OCI-LY7 (cell line): ENCODE measurements at regions not wholly inside any gene's neighbourhood (a gene's known extent, or its start where the extent isn't known, plus 50 kb on each side); places are given as distances from the start of the nearest gene placed in this dataset.

Source experiments
- BruUV-seq: library from RNA; stranded (reverse); fragments of 400-500 nt; replicated peaks from 2 replicates; lab custom pipeline; 2021; lab: Mats Ljungman, UMichigan
- CTCF ChIA-PET: fragments of 300-600 bp; sonication (Branson Sonifier 250); formaldehyde crosslinking; loops from one replicate; lab custom pipeline; 2022; ENCODE audit warnings: antibody characterized with exemption; ENCODE audit not compliant: unreplicated experiment; lab: Charles Lee
- POLR2A ChIA-PET: fragments of 300-600 bp; sonication (Branson Sonifier 250); formaldehyde crosslinking; loops from one replicate; lab custom pipeline; 2022; ENCODE audit warnings: antibody characterized with exemption; lab: Charles Lee
- DNase-seq: peaks from one replicate; pipeline ENCODE4 v3.0.0-alpha.2; 2015; ENCODE audit warnings: low spot score
- H2AFZ ChIP-seq: fragments of 200-600 bp; sonication (generic), shearing (Covaris generic); 2 replicates; pipeline ENCODE4 v1.6.1; 2014; ENCODE audit warnings: mild to moderate bottlenecking, antibody characterized with exemption, low read length, moderate library complexity
- H3K27ac ChIP-seq: fragments of 200-600 bp; sonication (generic); 2 replicates; pipeline ENCODE4 v1.5.1; 2014; ENCODE audit warnings: mixed run types, low read depth, mild to moderate bottlenecking, moderate library complexity, low read length, inconsistent platforms; ENCODE audit not compliant: poor library complexity, severe bottlenecking
- H3K36me3 ChIP-seq: fragments of 200-600 bp; sonication (generic); 2 replicates; pipeline ENCODE4 v1.6.1; 2014; ENCODE audit warnings: mild to moderate bottlenecking, antibody characterized with exemption, low read length, moderate library complexity, mixed read lengths; ENCODE audit not compliant: insufficient read depth
- H3K4me1 ChIP-seq: fragments of 200-600 bp; sonication (generic); 2 replicates; pipeline ENCODE4 v1.5.1; 2014; ENCODE audit warnings: mild to moderate bottlenecking, low read length; ENCODE audit not compliant: insufficient read depth, poor library complexity, severe bottlenecking
- H3K4me2 ChIP-seq: fragments of 200-600 bp; sonication (generic); 2 replicates; pipeline ENCODE4 v1.6.1; 2014; ENCODE audit warnings: mild to moderate bottlenecking, low read length
- H3K4me3 ChIP-seq: fragments of 200-600 bp; sonication (generic); 2 replicates; pipeline ENCODE4 v1.5.1; 2014; ENCODE audit warnings: mild to moderate bottlenecking, low read depth, low read length; ENCODE audit not compliant: poor library complexity, severe bottlenecking
- H3K79me2 ChIP-seq: fragments of 200-600 bp; sonication (generic); 2 replicates; pipeline ENCODE4 v1.6.1; 2016; ENCODE audit warnings: low read depth, mild to moderate bottlenecking, low read length, moderate library complexity, mixed read lengths; ENCODE audit not compliant: insufficient read depth
- H3K9me2 ChIP-seq: fragments of 200-600 bp; sonication (generic); 2 replicates; pipeline ENCODE4 v1.6.1; 2016; ENCODE audit warnings: mild to moderate bottlenecking, low read length, mixed read lengths; ENCODE audit not compliant: insufficient read depth
- H3K9me3 ChIP-seq: fragments of 200-600 bp; sonication (generic); 2 replicates; pipeline ENCODE4 v1.6.1; 2014; ENCODE audit warnings: mild to moderate bottlenecking, mixed run types, low read length, mixed read lengths
- H4K20me1 ChIP-seq: fragments of 200-600 bp; sonication (generic); 2 replicates; pipeline ENCODE4 v1.6.1; 2014; ENCODE audit warnings: mild to moderate bottlenecking, antibody characterized with exemption, low read length, moderate library complexity, mixed read lengths; ENCODE audit not compliant: insufficient read depth
- CTCF ChIP-seq: fragments of 200-600 bp; sonication (generic); conservative IDR thresholded peaks from 2 replicates; pipeline ENCODE4 v1.5.1; 2014; ENCODE audit warnings: mild to moderate bottlenecking, antibody characterized with exemption, low read length, moderate library complexity, mixed read lengths
- EZH2phosphoT487 ChIP-seq: fragments of 200-600 bp; sonication (generic); IDR thresholded peaks from 2 replicates; pipeline ENCODE4 v1.6.1; 2018; ENCODE audit warnings: low read depth, borderline replicate concordance, mild to moderate bottlenecking, mixed run types, antibody characterized with exemption, low read length, moderate library complexity, mixed read lengths
- intact Hi-C: fragments of 100-400 bp; cut with micrococcal nuclease; formaldehyde crosslinking; loops from one replicate; pipeline ENCODE4 v1.10.0; 2022; ENCODE audit not compliant: unreplicated experiment

- CTCF ChIA-PET = no interaction called here
- POLR2A ChIA-PET = no interaction called here
- intact Hi-C loops = no loop called here
- Histone ChIP-seq H3K79me2 (no peaks in the 10 kb centered on the region), H3K4me1 (no peaks in the 10 kb centered on the region), H3K4me2 (no peak overlapping the region), H2AFZ (no peak overlapping the region), H3K4me3 (no peak overlapping the region), H3K9me3 (no peaks in the 10 kb centered on the region), H4K20me1 (no peaks in the 10 kb centered on the region), H3K9me2 (no peaks in the 10 kb centered on the region), H3K36me3 (no peaks in the 10 kb centered on the region), H3K27ac (no peak overlapping the region)
- no peak for DNase-seq
- BruUV-seq = no TSS peak
- TF ChIP-seq CTCF (no peak), EZH2phosphoT487 (no peak)
These were observed 71.2 kb upstream of the FAM20C start for GRCh38 chr7:121002-121785.

- Histone ChIP-seq H3K4me3 (no peak overlapping the region), H3K36me3 (no peaks in the 10 kb centered on the region), H3K9me2 (no peaks in the 10 kb centered on the region), H3K4me1 (no peaks in the 10 kb centered on the region), H3K27ac (no peak overlapping the region), H4K20me1 (no peaks in the 10 kb centered on the region), H3K4me2 (no peak overlapping the region), H2AFZ (no peak overlapping the region), H3K9me3 (no peaks in the 10 kb centered on the region), H3K79me2 (no peaks in the 10 kb centered on the region)
- no TSS peak for BruUV-seq
- ChIA-PET CTCF (no interaction called here), POLR2A (no interaction called here)
- no peak for DNase-seq
- intact Hi-C loops = no loop called here
- TF ChIP-seq EZH2phosphoT487 (no peak), CTCF (no peak)
These were observed 69.1 kb upstream of the FAM20C start for GRCh38 chr7:123237-123636.
